Endothelial cell of umbilical vein (primary cell): ENCODE measurements at regions not wholly inside any gene's neighbourhood (a gene's known extent, or its start where the extent isn't known, plus 50 kb on each side); places are given as distances from the start of the nearest gene placed in this dataset.

Source experiments
- BruUV-seq: library from RNA; stranded (reverse); fragments of 400-500 nt; replicated peaks from 2 replicates; lab custom pipeline; 2021; lab: Mats Ljungman, UMichigan
- CTCF ChIA-PET: fragments of 300-600, 350-600 bp; sonication (Branson Sonifier 250); formaldehyde crosslinking; loops from one replicate; lab custom pipeline; 2021; ENCODE audit warnings: antibody characterized with exemption, inconsistent platforms; lab: Charles Lee
- POLR2A ChIA-PET: fragments of 300-600, 350-600 bp; sonication (Branson Sonifier 250); formaldehyde crosslinking; loops from one replicate; lab custom pipeline; 2021; ENCODE audit warnings: antibody characterized with exemption, inconsistent platforms; lab: Charles Lee
- DNase-seq: peaks from one replicate; pipeline ENCODE4 v3.0.0-alpha.2; 2011; ENCODE audit warnings: low read depth, low spot score
- FAIRE-seq: peaks from 2 replicates; lab custom pipeline; 2011; peaks lifted over from hg19 to GRCh38; lab: Jason Lieb, UNC
- H2AFZ ChIP-seq: 2 replicates; pipeline ENCODE4 v1.6.0; 2012; ENCODE audit warnings: low read depth, low read length, control low read depth, inconsistent platforms
- H3K27ac ChIP-seq: 2 replicates; pipeline ENCODE4 v1.5.1; 2011; ENCODE audit warnings: low read depth, mild to moderate bottlenecking, control low read depth, low read length, moderate library complexity; ENCODE audit not compliant: insufficient read depth
- H3K27me3 ChIP-seq, 2 experiments: 2 replicates each; pipeline versions ENCODE4 v1.6.0 to v1.6.1; 2011; ENCODE audit warnings: low read length in 2 of 2, mixed read lengths in 1 of 2; ENCODE audit not compliant: control insufficient read depth in 2 of 2, insufficient read depth in 2 of 2
- H3K36me3 ChIP-seq, 2 experiments: 2 replicates in 1 of 2; 3 replicates in 1 of 2; pipeline ENCODE4 v1.5.1; 2011; ENCODE audit warnings: low read length in 2 of 2, mild to moderate bottlenecking in 1 of 2, moderate library complexity in 1 of 2; ENCODE audit not compliant: control insufficient read depth in 2 of 2, insufficient read depth in 2 of 2; ENCODE audit errors: extremely low read depth in 1 of 2
- H3K4me1 ChIP-seq: 3 replicates; pipeline ENCODE4 v1.5.1; 2011; ENCODE audit warnings: mild to moderate bottlenecking, low read length; ENCODE audit not compliant: control insufficient read depth, insufficient read depth; ENCODE audit errors: extremely low read depth
- H3K4me2 ChIP-seq: 2 replicates; pipeline ENCODE4 v1.6.1; 2011; ENCODE audit warnings: low read length, control low read depth, mixed read lengths; ENCODE audit not compliant: insufficient read depth
- H3K4me3 ChIP-seq, 3 experiments: fragments of 200-600 bp in 1 of 3; sonication (generic), shearing (Covaris generic) in 1 of 3; replicated peaks in 1 of 3; 2 replicates each; pipeline ENCODE4 v1.5.1; 2011 to 2016; ENCODE audit warnings: control low read depth in 3 of 3, low read length in 3 of 3, mild to moderate bottlenecking in 2 of 3, inconsistent platforms in 1 of 3, low read depth in 1 of 3, moderate library complexity in 1 of 3; ENCODE audit not compliant: insufficient read depth in 1 of 3
- H3K79me2 ChIP-seq: 2 replicates; pipeline ENCODE4 v1.6.0; 2012; ENCODE audit warnings: low read length, inconsistent platforms; ENCODE audit not compliant: control insufficient read depth, insufficient read depth
- H3K9ac ChIP-seq: replicated peaks from 2 replicates; pipeline ENCODE3; 2011; ENCODE audit warnings: low read length, control low read depth; ENCODE audit not compliant: insufficient read depth; ENCODE audit errors: extremely low read depth
- H3K9me1 ChIP-seq: replicated peaks from 3 replicates; pipeline ENCODE4 v1.6.0; 2011; ENCODE audit warnings: mild to moderate bottlenecking, low read length; ENCODE audit not compliant: control insufficient read depth, insufficient read depth; ENCODE audit errors: extremely low read depth
- H3K9me3 ChIP-seq: replicated peaks from 2 replicates; pipeline ENCODE4 v1.5.1; 2012; ENCODE audit warnings: low read length, inconsistent platforms; ENCODE audit not compliant: control insufficient read depth, insufficient read depth
- H4K20me1 ChIP-seq: replicated peaks from 2 replicates; pipeline ENCODE3; 2011; ENCODE audit warnings: mild to moderate bottlenecking, low read length; ENCODE audit not compliant: control insufficient read depth, insufficient read depth; ENCODE audit errors: extremely low read depth
- EZH2 ChIP-seq: IDR thresholded peaks from 2 replicates; pipeline ENCODE4 v1.6.1; 2012; ENCODE audit warnings: borderline replicate concordance, low read depth, mild to moderate bottlenecking, moderate library complexity, low read length, inconsistent platforms; ENCODE audit not compliant: severe bottlenecking
- FOS ChIP-seq: IDR thresholded peaks from 2 replicates; pipeline ENCODE4 v1.6.1; 2011; ENCODE audit warnings: mild to moderate bottlenecking, low read length, moderate library complexity, borderline replicate concordance; ENCODE audit not compliant: insufficient read depth
- GATA2 ChIP-seq: IDR thresholded peaks from 2 replicates; pipeline ENCODE4 v1.7.0; 2011; ENCODE audit warnings: low read depth, mild to moderate bottlenecking, moderate library complexity, mixed read lengths, low read length; ENCODE audit not compliant: insufficient read length, insufficient read depth
- JUN ChIP-seq: IDR thresholded peaks from 2 replicates; pipeline ENCODE4 v1.6.1; 2011; ENCODE audit warnings: borderline replicate concordance, low read depth; ENCODE audit not compliant: insufficient read length, insufficient read depth
- MYC ChIP-seq: IDR thresholded peaks from one replicate; pipeline ENCODE4 v1.6.1; 2011; ENCODE audit warnings: mild to moderate bottlenecking, low read depth, low read length
- POLR2A ChIP-seq: IDR thresholded peaks from 2 replicates; pipeline ENCODE4 v1.6.1; 2012; ENCODE audit warnings: low read depth, mild to moderate bottlenecking, control low read depth, low read length
- POLR2AphosphoS5 ChIP-seq: IDR thresholded peaks from 2 replicates; pipeline ENCODE4 v1.6.1; 2012; ENCODE audit warnings: low read depth, mild to moderate bottlenecking, control low read depth, low read length, moderate library complexity; ENCODE audit not compliant: insufficient read depth
- dilution Hi-C: fragments of 300-500 bp; cut with MboI; formaldehyde crosslinking; loops from one replicate; pipeline ENCODE4 v1.15.0; 2019; ENCODE audit warnings: low sequenced_read_pairs; ENCODE audit not compliant: extremely low pct_ligation_motif_present
- intact Hi-C: fragments of 100-400 bp; cut with micrococcal nuclease; formaldehyde crosslinking; loops from one replicate; pipeline ENCODE4 v1.10.0; 2022
- TF ChIP-seq, protein P1 (sequence below), 2 donors: IDR thresholded peaks; 1 replicate in 1 of 2; 2 replicates in 1 of 2; pipeline ENCODE4 v1.5.1; 2011; ENCODE audit warnings: low read length in 2 of 2, mild to moderate bottlenecking in 2 of 2, moderate library complexity in 2 of 2, control low read depth in 1 of 2, inconsistent platforms in 1 of 2, low read depth in 1 of 2; ENCODE audit not compliant: insufficient read depth in 1 of 2; ENCODE audit errors: extremely low read depth in 1 of 2
- TF ChIP-seq, protein P2 (sequence below): IDR thresholded peaks from 2 replicates; pipeline ENCODE4 v1.6.1; 2011; ENCODE audit not compliant: insufficient read depth, insufficient read length

DNA sequence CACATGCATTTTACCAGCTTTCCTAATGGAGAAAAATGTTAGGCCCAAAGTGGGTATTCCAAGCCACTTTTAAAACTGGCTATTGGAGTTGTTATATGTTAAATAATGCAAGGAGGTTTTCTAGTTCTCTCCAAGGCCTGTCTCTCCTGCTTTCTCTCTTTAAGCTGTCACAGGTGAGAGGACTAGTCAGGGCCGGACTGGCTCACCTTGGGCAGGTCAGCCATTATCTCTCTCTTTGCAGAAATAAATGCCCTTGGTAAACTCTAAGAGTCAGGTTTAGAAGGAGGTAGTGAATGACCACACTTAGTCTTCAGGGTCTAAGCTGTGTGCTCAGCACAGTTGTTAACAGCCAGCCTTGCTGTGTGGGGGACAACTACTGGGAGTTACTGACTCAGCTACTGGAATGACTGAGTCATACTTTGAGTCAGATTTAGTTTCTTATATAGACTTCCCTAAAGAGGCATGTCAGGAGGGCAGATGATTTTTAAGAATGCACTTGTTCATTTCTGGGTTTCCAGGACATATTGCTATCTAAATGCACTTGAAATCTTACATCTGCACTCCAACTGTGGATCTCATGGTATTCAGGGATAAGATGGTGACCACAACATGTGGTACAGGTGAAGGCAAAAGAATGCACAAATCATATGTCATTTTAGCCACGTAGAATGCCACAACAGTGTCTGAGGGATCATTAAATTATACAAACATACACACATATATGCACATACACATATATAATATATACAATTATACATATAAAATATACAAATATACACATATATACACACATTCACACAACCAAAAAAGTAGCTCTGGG lies 719.4 kb downstream of the EPM2A start:
- Histone ChIP-seq H3K36me3 (no peaks in the 10 kb centered on the region), H3K9ac (no peak overlapping the region), H3K79me2 (no peaks in the 10 kb centered on the region), H3K9me1 (no peaks in the 10 kb centered on the region), H3K4me3 (no peak overlapping the region), H3K4me1 (peaks cover 11% of the 10 kb centered on the region), H3K27ac (peak overlapping the region; percentile 40), H3K4me2 (peak overlapping the region; percentile 41), H4K20me1 (no peaks in the 10 kb centered on the region), H3K9me3 (no peaks in the 10 kb centered on the region), H3K27me3 (no peaks in the 10 kb centered on the region), H2AFZ (peak overlapping the region; percentile 91)
- ChIA-PET CTCF (interaction anchor here (0.7 to 1.4 kb wide), 9 partner anchors 10 to 618 kb away, joined by 3 to 4 read pairs (median 3); no protein-coding TSS in a partner anchor), POLR2A (no interaction called here)
- peak; percentile 88 for DNase-seq
- TF ChIP-seq POLR2A (no peak), MYC (no peak), JUN (peak; percentile 89), FOS (peak; percentile 95), POLR2AphosphoS5 (peak; percentile 52), GATA2 (no peak), EZH2 (no peak)
- TF ChIP-seq, protein P1, sequence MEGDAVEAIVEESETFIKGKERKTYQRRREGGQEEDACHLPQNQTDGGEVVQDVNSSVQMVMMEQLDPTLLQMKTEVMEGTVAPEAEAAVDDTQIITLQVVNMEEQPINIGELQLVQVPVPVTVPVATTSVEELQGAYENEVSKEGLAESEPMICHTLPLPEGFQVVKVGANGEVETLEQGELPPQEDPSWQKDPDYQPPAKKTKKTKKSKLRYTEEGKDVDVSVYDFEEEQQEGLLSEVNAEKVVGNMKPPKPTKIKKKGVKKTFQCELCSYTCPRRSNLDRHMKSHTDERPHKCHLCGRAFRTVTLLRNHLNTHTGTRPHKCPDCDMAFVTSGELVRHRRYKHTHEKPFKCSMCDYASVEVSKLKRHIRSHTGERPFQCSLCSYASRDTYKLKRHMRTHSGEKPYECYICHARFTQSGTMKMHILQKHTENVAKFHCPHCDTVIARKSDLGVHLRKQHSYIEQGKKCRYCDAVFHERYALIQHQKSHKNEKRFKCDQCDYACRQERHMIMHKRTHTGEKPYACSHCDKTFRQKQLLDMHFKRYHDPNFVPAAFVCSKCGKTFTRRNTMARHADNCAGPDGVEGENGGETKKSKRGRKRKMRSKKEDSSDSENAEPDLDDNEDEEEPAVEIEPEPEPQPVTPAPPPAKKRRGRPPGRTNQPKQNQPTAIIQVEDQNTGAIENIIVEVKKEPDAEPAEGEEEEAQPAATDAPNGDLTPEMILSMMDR (IDR thresholded peaks at IDR 0.05; ENCODE audit: extremely low read depth in 1 of 2, insufficient read depth in 1 of 2, low read depth in 1 of 2, low read length in 2 of 2) = no peak
- TF ChIP-seq, protein P2, sequence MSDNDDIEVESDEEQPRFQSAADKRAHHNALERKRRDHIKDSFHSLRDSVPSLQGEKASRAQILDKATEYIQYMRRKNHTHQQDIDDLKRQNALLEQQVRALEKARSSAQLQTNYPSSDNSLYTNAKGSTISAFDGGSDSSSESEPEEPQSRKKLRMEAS = no peak
- peak; percentile 78 for FAIRE-seq
- intact Hi-C loops (no loop called here), dilution Hi-C loops (no loop called here)
- no TSS peak for BruUV-seq
